ENCODE measurements at regions not wholly inside any gene's neighbourhood (a gene's known extent, or its start where the extent isn't known, plus 50 kb on each side); places are given as distances from the start of the nearest gene placed in this dataset.

- no peak for TF ChIP-seq EZH2 (IDR thresholded peaks at IDR 0.05; ENCODE audit: borderline replicate concordance, low read length)
- no peak for TF ChIP-seq CTCF (IDR thresholded peaks at IDR 0.05; ENCODE audit: low read length)
Observed at GRCh38 chrX:26909728-26910127, 553.4 kb downstream of the PPP4R3C start.

Measured in OCI-LY1 (cell line).